Right renal cortex interstitium (tissue), 3 donors: ENCODE measurements at regions not wholly inside any gene's neighbourhood (a gene's known extent, or its start where the extent isn't known, plus 50 kb on each side); places are given as distances from the start of the nearest gene placed in this dataset.
"Not testable (repeated sequence)": the region's sequence is repeated elsewhere in the genome, so short reads cannot be mapped to it uniquely, and the experiment has no call there.

ENCODE experiments used
- DNase-seq, 3 donors: peaks; one replicate each; pipeline ENCODE4 v3.0.0-alpha.2; 2013; ENCODE audit warnings: low read depth in 3 of 3, low spot score in 2 of 3

- DNase-seq, result peak in 2 of 3 donors; percentile 47 to 60
Observed at GRCh38 chr6:139708337-139709199, 334.1 kb upstream of the CITED2 start.

GRCh38 chr6:139706912-139707311 lies 332.5 kb upstream of the CITED2 start:
- no peak for DNase-seq

DNA sequence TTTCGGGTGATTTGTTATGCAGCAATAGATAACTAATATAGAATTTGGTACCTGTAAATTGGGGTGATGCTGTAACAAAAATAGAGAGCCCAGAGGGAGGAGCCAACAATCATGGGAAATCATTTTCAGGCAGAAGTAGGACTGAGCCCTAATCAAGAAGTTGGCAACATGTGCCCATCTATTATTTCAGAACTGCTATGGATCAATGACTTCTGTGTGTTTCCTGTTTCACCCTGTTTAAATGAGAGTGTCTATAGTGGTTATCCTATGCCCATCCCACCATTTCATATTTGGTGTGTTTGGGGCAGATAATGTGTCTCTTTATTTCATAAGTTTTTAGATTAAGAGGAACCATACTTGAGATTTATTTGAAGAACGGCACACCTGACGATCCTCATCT lies 330.8 kb upstream of the CITED2 start:
- no peak for DNase-seq

DNA sequence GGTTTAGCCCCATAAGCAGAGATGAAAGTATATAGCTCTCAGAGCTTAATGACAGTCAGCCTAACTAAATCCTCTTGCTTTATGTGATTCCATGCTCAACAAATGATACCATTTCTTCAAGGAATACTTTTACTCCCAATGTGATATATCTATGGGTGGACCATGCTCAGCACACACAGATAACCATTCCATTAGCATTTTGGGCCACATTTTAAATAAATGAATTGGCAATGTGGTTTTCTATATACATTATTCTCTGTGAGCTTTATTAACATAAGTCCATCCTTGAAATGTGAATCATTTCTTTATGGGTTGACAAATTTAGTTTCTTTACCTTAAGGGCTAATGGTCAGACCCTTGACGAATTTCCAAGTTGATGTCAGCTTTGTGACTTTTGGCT lies 329.3 kb upstream of the CITED2 start:
- DNase-seq, result no peak

GRCh38 chr6:139702706-139703105 lies 328.3 kb upstream of the CITED2 start:
- DNase-seq, result no peak

DNA sequence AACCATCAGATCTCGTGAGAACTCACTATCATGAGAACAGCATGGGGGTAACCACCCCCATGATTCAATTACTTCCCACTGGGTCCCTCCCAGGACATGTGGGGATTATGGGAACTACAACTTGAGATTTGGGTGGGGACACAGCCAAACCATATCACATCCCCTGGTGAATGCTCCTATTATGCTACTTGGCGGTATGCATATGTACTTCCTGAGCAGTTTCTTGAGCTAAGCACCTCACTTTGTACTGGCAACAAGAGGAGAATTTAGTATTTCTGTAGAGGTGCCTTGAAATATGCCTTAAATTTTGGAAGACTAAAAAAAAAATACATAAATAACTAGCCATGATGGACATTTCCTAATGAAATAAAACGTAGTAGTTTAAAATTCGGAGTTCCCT lies 327.2 kb upstream of the CITED2 start:
- DNase-seq, result no peak

DNA sequence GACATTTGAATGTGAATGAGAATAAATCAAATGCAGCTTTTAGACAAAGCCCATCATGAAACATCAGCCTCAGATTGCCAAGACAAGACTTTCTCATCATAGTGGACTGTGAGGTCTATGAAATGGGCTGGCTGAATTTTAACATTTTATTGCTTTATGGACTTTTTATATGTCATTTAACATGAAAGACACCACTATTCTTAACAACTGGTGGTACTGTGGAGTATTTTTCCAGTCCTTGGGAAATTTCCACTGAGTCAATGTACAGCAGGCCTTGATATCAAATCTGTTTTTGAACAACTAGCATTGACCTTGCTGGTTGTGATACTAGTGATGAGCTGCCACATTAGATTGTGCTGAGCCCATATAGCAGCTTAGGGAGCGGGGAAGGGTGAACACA lies 326.6 kb upstream of the CITED2 start:
- DNase-seq, result no peak

DNA sequence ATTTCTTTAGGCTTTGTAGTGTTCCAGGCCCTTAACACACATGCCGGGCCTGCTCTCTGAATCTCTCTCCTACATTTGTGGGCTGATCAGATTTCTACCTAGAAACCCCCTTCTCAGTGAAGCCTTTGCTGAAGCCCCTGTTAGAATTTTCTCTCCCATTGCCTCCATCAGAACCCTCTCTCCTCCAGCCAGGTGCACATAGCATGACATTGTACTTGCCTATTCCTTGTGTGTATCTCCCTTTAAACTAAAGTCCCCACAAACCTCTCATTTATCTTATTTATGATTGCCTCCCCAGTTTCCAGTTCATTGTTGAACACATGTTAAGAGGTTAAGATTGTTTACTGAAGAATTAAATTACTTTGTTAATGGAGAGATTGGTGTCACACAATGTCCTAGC lies 325.5 kb upstream of the CITED2 start:
- no peak for DNase-seq

DNA sequence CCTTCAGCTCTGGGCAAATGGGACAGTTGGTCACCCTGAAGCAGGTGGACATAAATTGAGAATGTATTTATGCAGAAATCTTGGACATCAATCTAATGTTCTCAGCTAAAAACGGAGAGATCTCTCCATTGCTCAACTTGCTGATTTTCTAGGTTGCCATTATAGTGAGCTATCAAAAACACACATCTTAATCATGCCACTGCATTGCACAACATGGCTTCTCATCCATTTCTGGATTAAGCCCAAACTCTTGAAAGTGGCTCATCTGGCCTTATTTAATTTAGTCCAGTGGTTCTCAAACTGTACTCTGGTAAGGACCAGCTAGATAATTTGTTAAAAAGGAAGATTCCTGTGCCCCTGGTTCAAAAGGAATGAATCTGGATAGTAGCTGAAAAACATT lies 324.9 kb upstream of the CITED2 start:
- DNase-seq, result no peak

GRCh38 chr6:139698526-139699176 lies 324.2 kb upstream of the CITED2 start:
- no peak for DNase-seq

- DNase-seq, result not testable (repeated sequence)
Observed at GRCh38 chr6:139697856-139698255, 323.4 kb upstream of the CITED2 start.

DNA sequence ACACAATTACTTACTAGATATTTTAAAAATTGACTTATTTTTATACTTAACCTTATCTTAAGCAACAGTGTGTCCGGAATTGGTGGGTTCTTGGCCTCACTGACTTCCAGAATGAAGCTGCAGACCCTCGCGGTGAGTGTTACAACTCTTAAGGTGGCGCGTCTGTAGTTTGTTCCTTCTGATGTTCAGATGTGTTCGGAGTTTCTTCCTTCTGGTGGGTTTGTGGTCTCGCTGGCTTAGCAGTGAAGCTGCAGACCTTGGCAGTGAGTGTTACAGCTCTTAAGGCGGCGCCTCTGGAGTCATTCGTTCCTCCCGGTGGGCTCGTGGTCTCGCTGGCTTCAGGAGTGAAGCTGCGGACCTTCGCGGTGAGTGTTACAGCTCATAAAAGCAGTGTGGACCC lies 322.5 kb upstream of the CITED2 start:
- not testable (repeated sequence) for DNase-seq

DNA sequence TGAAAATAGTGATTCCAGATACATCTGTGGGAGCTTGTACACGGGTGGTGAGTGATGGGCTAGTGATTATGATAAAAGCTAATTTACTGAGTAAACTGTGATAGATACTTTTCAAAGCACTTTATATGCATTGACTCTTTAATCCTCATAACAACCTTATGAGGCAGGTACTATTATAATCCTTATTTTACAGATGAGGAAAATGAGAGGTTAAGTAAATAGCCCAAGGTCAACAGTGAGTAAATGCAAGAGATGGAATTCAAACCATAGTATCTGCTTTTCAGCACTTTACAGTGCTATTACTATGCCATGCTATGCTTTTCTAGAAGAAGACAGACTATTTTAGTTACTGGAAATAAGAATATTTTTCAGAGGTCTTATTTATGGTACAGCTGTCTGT lies 320.9 kb upstream of the CITED2 start:
- DNase-seq, result no peak

- DNase-seq, result no peak
Observed at GRCh38 chr6:139693735-139694134, 319.3 kb upstream of the CITED2 start.

- no peak for DNase-seq
Observed at GRCh38 chr6:139690007-139690406, 315.6 kb upstream of the CITED2 start.

- no peak for DNase-seq
Observed at GRCh38 chr6:139687055-139687454, 312.6 kb upstream of the CITED2 start.

GRCh38 chr6:139686308-139686707 lies 311.9 kb upstream of the CITED2 start:
- DNase-seq, result no peak

GRCh38 chr6:139685009-139685408 lies 310.6 kb upstream of the CITED2 start:
- no peak for DNase-seq

DNA sequence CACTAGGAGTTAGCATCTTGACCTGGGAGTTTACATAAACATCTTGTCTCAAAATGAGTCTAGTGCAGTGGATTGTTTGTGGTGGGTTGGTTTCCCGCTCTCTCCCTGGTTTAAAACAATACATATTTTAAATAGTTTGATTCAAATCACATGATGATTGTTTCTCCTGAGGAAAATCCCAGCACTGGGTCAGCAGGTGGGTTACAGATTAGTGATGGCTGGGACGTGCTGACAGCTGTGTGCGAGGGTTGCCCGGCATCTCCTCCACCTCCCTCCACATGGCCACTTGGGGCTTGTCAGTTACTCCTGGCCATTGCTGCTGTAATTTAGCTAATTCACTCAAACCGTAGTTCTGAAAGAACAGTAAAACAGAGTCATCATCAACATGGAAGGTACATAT lies 306.4 kb upstream of the CITED2 start:
- no peak for DNase-seq

DNA sequence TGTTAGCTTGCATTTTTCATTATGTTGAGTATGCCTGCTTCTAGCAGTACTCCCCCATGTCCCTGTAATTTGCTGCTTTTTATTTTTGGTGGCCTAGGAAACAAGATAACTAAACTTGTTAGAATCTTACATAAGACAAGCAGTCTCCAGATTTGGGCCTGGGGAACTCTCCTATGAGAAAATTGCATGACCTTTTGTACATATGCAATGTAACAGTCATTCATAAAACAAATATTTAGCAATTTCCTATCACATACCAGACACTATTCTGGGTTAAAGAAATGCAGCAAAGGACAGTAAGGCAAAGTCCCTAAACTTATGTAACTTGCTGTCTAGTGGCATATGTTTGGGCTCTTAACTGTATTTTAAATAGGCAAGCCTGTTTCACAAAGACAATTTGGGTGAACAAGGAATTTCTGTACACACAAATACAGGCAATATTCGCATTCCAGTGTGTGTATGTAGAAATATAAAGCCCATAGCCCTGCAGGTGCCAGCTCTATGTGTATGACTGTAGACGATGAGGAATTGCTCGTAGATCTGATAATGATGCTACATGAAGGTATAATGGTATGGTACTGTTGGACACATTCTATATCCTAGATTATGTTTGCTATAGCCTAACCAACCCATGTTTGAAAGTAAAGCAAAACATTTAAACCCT lies 305.2 kb upstream of the CITED2 start:
- no peak for DNase-seq

DNA sequence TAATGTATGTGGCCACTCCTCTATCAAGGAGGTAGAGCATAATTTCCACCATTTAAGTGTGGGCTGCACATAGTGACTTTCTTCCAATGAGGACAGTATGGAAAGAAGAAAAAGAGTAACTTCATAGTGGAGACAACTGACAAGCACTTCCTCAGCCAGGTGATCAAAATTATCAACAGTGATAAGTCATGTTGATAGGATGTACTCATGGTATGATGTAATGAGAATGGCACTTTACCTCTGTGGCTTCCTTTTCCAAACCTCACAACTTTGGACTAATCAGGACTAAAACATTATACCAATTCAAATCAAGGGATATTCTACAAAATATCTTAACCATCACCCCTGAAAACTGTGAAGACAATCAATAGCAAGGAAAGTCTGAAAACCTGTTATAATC lies 302.3 kb upstream of the CITED2 start:
- DNase-seq, result no peak

DNA sequence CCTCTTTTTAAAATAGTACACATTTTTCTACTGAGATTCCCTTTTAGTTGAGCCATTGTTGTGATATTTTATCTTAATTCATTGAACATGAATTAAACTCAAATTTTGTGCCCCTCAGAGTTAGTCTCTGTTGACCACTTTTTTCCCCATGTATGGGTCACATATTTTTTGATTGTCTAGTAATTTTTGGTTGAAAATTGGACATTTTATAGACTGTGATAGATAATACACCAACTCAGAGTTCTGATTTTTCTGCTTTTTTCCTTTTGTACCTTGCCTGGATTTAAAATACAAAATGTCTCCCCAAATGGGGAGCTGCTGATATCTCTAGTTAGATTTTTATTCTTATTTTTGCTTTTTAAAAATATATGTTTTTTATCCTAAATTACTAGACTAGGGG lies 291.8 kb upstream of the CITED2 start:
- DNase-seq, result no peak
